Stimulated activated CD8-positive, alpha-beta memory T cell treated with anti-CD3 and anti-CD28 coated beads, Interleukin-12 subunit alpha, Interleukin-12 subunit beta, amount 100 ng/mL, for 1 hour (primary cell): ENCODE measurements at regions not wholly inside any gene's neighbourhood (a gene's known extent, or its start where the extent isn't known, plus 50 kb on each side); places are given as distances from the start of the nearest gene placed in this dataset.

Experiments
- DNase-seq: peaks from one replicate; pipeline ENCODE4 v3.0.0-alpha.2; 2020; ENCODE audit warnings: low read depth

GRCh38 chr3:30331519-30331918 is 274.9 kb upstream of the TGFBR2 start:
- DNase-seq = no peak

GRCh38 chr3:30332196-30333021 is 274.0 kb upstream of the TGFBR2 start:
- DNase-seq = no peak

GRCh38 chr3:30333143-30333542 is 273.3 kb upstream of the TGFBR2 start:
- DNase-seq = no peak

- DNase-seq = no peak
Measured at GRCh38 chr3:30333903-30334302, 272.5 kb upstream of the TGFBR2 start.

GRCh38 chr3:30340500-30340899 is 265.9 kb upstream of the TGFBR2 start:
- no peak for DNase-seq

- no peak for DNase-seq
Measured at GRCh38 chr3:30341079-30341478, 265.3 kb upstream of the TGFBR2 start.

GRCh38 chr3:30341851-30342250 is 264.6 kb upstream of the TGFBR2 start:
- DNase-seq = no peak

- no peak for DNase-seq
Measured at GRCh38 chr3:30342318-30343060, 263.9 kb upstream of the TGFBR2 start.

- DNase-seq = no peak
Measured at GRCh38 chr3:30343067-30343831, 263.2 kb upstream of the TGFBR2 start.

GRCh38 chr3:30343861-30344260 is 262.5 kb upstream of the TGFBR2 start:
- DNase-seq = no peak

GRCh38 chr3:30344288-30344687 is 262.1 kb upstream of the TGFBR2 start:
- DNase-seq = no peak

- no peak for DNase-seq
Measured at GRCh38 chr3:30346933-30347320, 259.5 kb upstream of the TGFBR2 start.

GRCh38 chr3:30347679-30348216 is 258.7 kb upstream of the TGFBR2 start:
- DNase-seq = no peak

- DNase-seq = no peak
Measured at GRCh38 chr3:30349507-30349906, 256.9 kb upstream of the TGFBR2 start.

GRCh38 chr3:30350011-30350410 is 256.4 kb upstream of the TGFBR2 start:
- DNase-seq = no peak

- no peak for DNase-seq
Measured at GRCh38 chr3:30350901-30351300, 255.5 kb upstream of the TGFBR2 start.

GRCh38 chr3:30352410-30353318 is 253.7 kb upstream of the TGFBR2 start:
- DNase-seq = no peak

GRCh38 chr3:30353711-30354467 is 252.5 kb upstream of the TGFBR2 start:
- peak; percentile 30 for DNase-seq

- no peak for DNase-seq
Measured at GRCh38 chr3:30354513-30354912, 251.9 kb upstream of the TGFBR2 start.

GRCh38 chr3:30354972-30355371 is 251.4 kb upstream of the TGFBR2 start:
- no peak for DNase-seq

- DNase-seq = no peak
Measured at GRCh38 chr3:30355622-30356021, 250.8 kb upstream of the TGFBR2 start.
